ENCODE measurements at regions not wholly inside any gene's neighbourhood (a gene's known extent, or its start where the extent isn't known, plus 50 kb on each side); places are given as distances from the start of the nearest gene placed in this dataset.

- H2BK5ac ChIP-seq (ENCODE audit: low read depth, low read length, poor library complexity, severe bottlenecking) = no peak overlapping the region
- no peak overlapping the region for H3K9ac ChIP-seq (ENCODE audit: low read depth, low read length)
- H4K91ac ChIP-seq (ENCODE audit: insufficient read depth, low read depth, low read length) = no peak overlapping the region
- WGBS, 2 experiments (ENCODE audit: extremely low coverage in 2 of 2, insufficient read length in 1 of 2) = no CpG with 5 or more reads among the region's 2 CpGs
- no peak overlapping the region for H2BK15ac ChIP-seq (ENCODE audit: low read depth, low read length)
- no peak overlapping the region for H3K4me2 ChIP-seq (ENCODE audit: low read depth, low read length)
- in situ Hi-C loops (cut with MboI; ENCODE audit: low sequenced_read_pairs) (no loop called here), intact Hi-C loops (cut with micrococcal nuclease) (no loop called here), dilution Hi-C loops (cut with HindIII; ENCODE audit: low sequenced_read_pairs, unreplicated experiment) (no loop called here)
- H3K4ac ChIP-seq (ENCODE audit: low read depth, low read length) = no peak overlapping the region
- no peak overlapping the region for H4K5ac ChIP-seq (ENCODE audit: low read depth, low read length)
- no peak overlapping the region for H3K4me3 ChIP-seq (ENCODE audit: insufficient read depth, low read depth, low read length)
- H3K9me3 ChIP-seq (ENCODE audit: control insufficient read depth, insufficient read depth, low read length) = 0 out of 2 replicates have a peak, but pooled peaks cover 2% of the 10 kb centered on the region
- H3K23ac ChIP-seq (ENCODE audit: low read depth, low read length) = no peak overlapping the region
- H2AK9ac ChIP-seq (replicated peaks; ENCODE audit: low read depth, low read length, poor library complexity) = no peak overlapping the region
- no peaks in the 10 kb centered on the region for H3K9me1 ChIP-seq (ENCODE audit: insufficient read depth, low read length)
- no peak overlapping the region for H4K8ac ChIP-seq (ENCODE audit: low read depth in 2 of 2, low read length in 2 of 2)
- no peak overlapping the region for H3K14ac ChIP-seq (replicated peaks; ENCODE audit: low read depth, low read length)
- H3K4me1 ChIP-seq (ENCODE audit: control insufficient read depth, insufficient read depth, low read length) = no peaks in the 10 kb centered on the region
- no peak overlapping the region for H2AK5ac ChIP-seq (ENCODE audit: low read depth, low read length)
- no peak for ATAC-seq (ENCODE audit: low read depth)
- H3K56ac ChIP-seq (ENCODE audit: extremely low read depth, insufficient read depth, low read length) = no peak overlapping the region
- H3K79me1 ChIP-seq (ENCODE audit: low read depth in 1 of 2, low read length in 2 of 2) = no peaks in the 10 kb centered on the region
- peak; percentile 34 for DNase-seq
- no peaks in the 10 kb centered on the region for H4K20me1 ChIP-seq (ENCODE audit: insufficient read depth, low read length)
- H3K27me3 ChIP-seq (ENCODE audit: control insufficient read depth, insufficient read depth, low read length) = no peaks in the 10 kb centered on the region
- ChIA-PET CTCF (no interaction called here), POLR2A (ENCODE audit: unreplicated experiment) (no interaction called here)
- no peak overlapping the region for H2BK20ac ChIP-seq (ENCODE audit: low read depth, low read length)
- no peak overlapping the region for H3K18ac ChIP-seq (ENCODE audit: low read depth, low read length)
- TF ChIP-seq MXI1 (IDR thresholded peaks at IDR 0.05; ENCODE audit: borderline replicate concordance, low read depth, low read length) (no peak), FOS (IDR thresholded peaks at IDR 0.05; ENCODE audit: low read depth, low read length) (no peak), MAFK (IDR thresholded peaks at IDR 0.05; ENCODE audit: low read depth, low read length) (no peak), CHD1 (IDR thresholded peaks at IDR 0.05; ENCODE audit: low read depth, low read length) (no peak), SMC3 (IDR thresholded peaks at IDR 0.05; ENCODE audit: low read depth, low read length) (no peak), RFX5 (IDR thresholded peaks at IDR 0.05; ENCODE audit: low read depth, low read length) (no peak), RCOR1 (IDR thresholded peaks at IDR 0.05; ENCODE audit: insufficient replicate concordance, low read length) (no peak), CTCF (conservative IDR thresholded peaks at IDR 0.05; ENCODE audit: low read depth, low read length) (no peak), BHLHE40 (IDR thresholded peaks at IDR 0.05; ENCODE audit: low read depth, low read length) (no peak), NFE2L2 (IDR thresholded peaks at IDR 0.05; ENCODE audit: low read depth, low read length) (no peak), MAZ (IDR thresholded peaks at IDR 0.05; ENCODE audit: borderline replicate concordance, low read depth, low read length) (no peak)
- TF ChIP-seq, protein P1, sequence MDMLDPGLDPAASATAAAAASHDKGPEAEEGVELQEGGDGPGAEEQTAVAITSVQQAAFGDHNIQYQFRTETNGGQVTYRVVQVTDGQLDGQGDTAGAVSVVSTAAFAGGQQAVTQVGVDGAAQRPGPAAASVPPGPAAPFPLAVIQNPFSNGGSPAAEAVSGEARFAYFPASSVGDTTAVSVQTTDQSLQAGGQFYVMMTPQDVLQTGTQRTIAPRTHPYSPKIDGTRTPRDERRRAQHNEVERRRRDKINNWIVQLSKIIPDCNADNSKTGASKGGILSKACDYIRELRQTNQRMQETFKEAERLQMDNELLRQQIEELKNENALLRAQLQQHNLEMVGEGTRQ (IDR thresholded peaks at IDR 0.05; ENCODE audit: low read depth, low read length) = no peak
- no peak overlapping the region for H2AFZ ChIP-seq (replicated peaks; ENCODE audit: low read length, poor library complexity)
- no peak overlapping the region for H2BK120ac ChIP-seq (ENCODE audit: low read depth, low read length)
- no peaks in the 10 kb centered on the region for H3K36me3 ChIP-seq (ENCODE audit: control insufficient read depth, insufficient read depth, low read length)
- no TSS peak for BruUV-seq (replicated peaks)
- no peak overlapping the region for H3K27ac ChIP-seq (ENCODE audit: insufficient read depth, low read length)
These were observed 1361.7 kb downstream of the FSCB start for GRCh38 chr14:43145361-43145760.
